ENCODE measurements at regions not wholly inside any gene's neighbourhood (a gene's known extent, or its start where the extent isn't known, plus 50 kb on each side); places are given as distances from the start of the nearest gene placed in this dataset.

- Histone ChIP-seq H3K27me3 (replicated peaks; ENCODE audit: insufficient read depth) (no peaks in the 10 kb centered on the region), H3K4me3 (no peak overlapping the region), H3K36me3 (no peaks in the 10 kb centered on the region), H3K4me1 (ENCODE audit: control insufficient read depth in 1 of 2, low read depth in 2 of 2) (peaks cover 0 to 28% of the 10 kb centered on the region in 2 donors), H3K27ac (no peak overlapping the region), H3K9me3 (no peaks in the 10 kb centered on the region)
- DNase-seq (ENCODE audit: low spot score) (no peak), ATAC-seq (ENCODE audit: insufficient number of reproducible peaks, low FRiP score, low read depth) (no peak)
- TF ChIP-seq CTCF (IDR thresholded peaks at IDR 0.05), result no peak
These were observed 82.6 kb upstream of the MPHOSPH6 start for GRCh38 chr16:82252582-82252981.

GRCh38 chr16:82248677-82249076 is 78.7 kb upstream of the MPHOSPH6 start:
- no peaks in the 10 kb centered on the region for H3K27me3 ChIP-seq (replicated peaks; ENCODE audit: insufficient read depth)
- no peaks in the 10 kb centered on the region for H3K9me3 ChIP-seq
- H3K27ac ChIP-seq, result no peak overlapping the region
- TF ChIP-seq CTCF (IDR thresholded peaks at IDR 0.05), result no peak
- no peak overlapping the region for H3K4me3 ChIP-seq
- no peak for DNase-seq (ENCODE audit: low spot score)
- H3K36me3 ChIP-seq, result no peaks in the 10 kb centered on the region
- H3K4me1 ChIP-seq (ENCODE audit: control insufficient read depth in 1 of 2, low read depth in 2 of 2), result peaks cover 0 to 16% of the 10 kb centered on the region in 2 donors
- ATAC-seq (ENCODE audit: insufficient number of reproducible peaks, low FRiP score, low read depth), result no peak

GRCh38 chr16:82248012-82248656 is 78.1 kb upstream of the MPHOSPH6 start:
- no peak for TF ChIP-seq CTCF (IDR thresholded peaks at IDR 0.05)
- H3K4me1 ChIP-seq (ENCODE audit: control insufficient read depth in 1 of 2, low read depth in 2 of 2), result peaks cover 4 to 17% of the 10 kb centered on the region in 2 donors
- H3K36me3 ChIP-seq, result no peaks in the 10 kb centered on the region
- H3K27ac ChIP-seq, result no peak overlapping the region
- H3K9me3 ChIP-seq, result no peaks in the 10 kb centered on the region
- H3K4me3 ChIP-seq, result no peak overlapping the region
- DNase-seq (ENCODE audit: low spot score) (no peak), ATAC-seq (ENCODE audit: insufficient number of reproducible peaks, low FRiP score, low read depth) (no peak)
- H3K27me3 ChIP-seq (replicated peaks; ENCODE audit: insufficient read depth), result no peaks in the 10 kb centered on the region

- DNase-seq (ENCODE audit: low spot score) (no peak), ATAC-seq (ENCODE audit: insufficient number of reproducible peaks, low FRiP score, low read depth) (no peak)
- H3K4me1 ChIP-seq (ENCODE audit: control insufficient read depth in 1 of 2, low read depth in 2 of 2), result peaks cover 5 to 15% of the 10 kb centered on the region in 2 donors
- H3K27me3 ChIP-seq (replicated peaks; ENCODE audit: insufficient read depth), result no peaks in the 10 kb centered on the region
- H3K27ac ChIP-seq, result no peak overlapping the region
- no peak overlapping the region for H3K4me3 ChIP-seq
- H3K36me3 ChIP-seq, result no peaks in the 10 kb centered on the region
- no peak for TF ChIP-seq CTCF (IDR thresholded peaks at IDR 0.05)
- H3K9me3 ChIP-seq, result no peaks in the 10 kb centered on the region
These were observed 72.2 kb upstream of the MPHOSPH6 start for GRCh38 chr16:82242201-82242600.

- peaks cover 5 to 15% of the 10 kb centered on the region in 2 donors for H3K4me1 ChIP-seq (ENCODE audit: control insufficient read depth in 1 of 2, low read depth in 2 of 2)
- ATAC-seq (ENCODE audit: insufficient number of reproducible peaks, low FRiP score, low read depth), result no peak
These were observed 71.5 kb upstream of the MPHOSPH6 start for GRCh38 chr16:82241469-82242052.

More at GRCh38 chr16:82241469-82242052, 71.5 kb upstream of the MPHOSPH6 start:
- DNase-seq (ENCODE audit: low spot score), result no peak
- H3K27me3 ChIP-seq (replicated peaks; ENCODE audit: insufficient read depth), result no peaks in the 10 kb centered on the region
- H3K9me3 ChIP-seq, result no peaks in the 10 kb centered on the region
- no peak for TF ChIP-seq CTCF (IDR thresholded peaks at IDR 0.05)
- no peak overlapping the region for H3K27ac ChIP-seq
- H3K4me3 ChIP-seq, result no peak overlapping the region
- no peaks in the 10 kb centered on the region for H3K36me3 ChIP-seq

Data from thoracic aorta (tissue), 2 donors.